SK-N-SH (cell line): ENCODE measurements at regions not wholly inside any gene's neighbourhood (a gene's known extent, or its start where the extent isn't known, plus 50 kb on each side); places are given as distances from the start of the nearest gene placed in this dataset.

ENCODE experiments used
- CTCF ChIA-PET: fragments of 300-600, 350-600 bp; formaldehyde crosslinking; extraction: SDS; loops from one replicate; lab custom pipeline; 2021; lab: Yijun Ruan, JAX
- POLR2A ChIA-PET: fragments of 350-600 bp; sonication (Branson Sonifier 250); formaldehyde crosslinking; extraction: SDS; loops from one replicate; lab custom pipeline; 2020; ENCODE audit warnings: antibody characterized with exemption, inconsistent platforms; lab: Yijun Ruan, JAX
- DNase-seq: peaks from one replicate; pipeline ENCODE4 v3.0.0; 2012
- H2AFZ ChIP-seq: fragments of 200-600 bp; sonication (generic); 2 replicates; pipeline ENCODE4 v1.8.1; 2016; ENCODE audit warnings: antibody characterized with exemption, mild to moderate bottlenecking, low read depth
- H3F3A ChIP-seq: fragments of 200-600 bp; sonication (generic); replicated peaks from 2 replicates; pipeline ENCODE3; 2016; ENCODE audit warnings: antibody characterized with exemption, mild to moderate bottlenecking; ENCODE audit not compliant: insufficient read depth
- H3K27ac ChIP-seq, 2 experiments: fragments of 200-500 bp in 1 of 2; fragments of 200-600 bp in 1 of 2; sonication (Bioruptor generic) in 1 of 2; sonication (generic), shearing (Covaris generic) in 1 of 2; 2 replicates each; pipeline versions ENCODE4 v1.5.1 to v1.6.1; 2014 to 2016; ENCODE audit warnings: low read depth in 2 of 2, inconsistent platforms in 1 of 2, low read length in 1 of 2, mild to moderate bottlenecking in 1 of 2, mixed read lengths in 1 of 2
- H3K27me3 ChIP-seq: fragments of 200-600 bp; sonication (generic), shearing (Covaris generic); 2 replicates; pipeline ENCODE4 v1.6.1; 2016; ENCODE audit warnings: mixed run types; ENCODE audit not compliant: insufficient read depth
- H3K36me3 ChIP-seq, 2 experiments: fragments of 200-500 bp in 1 of 2; fragments of 200-600 bp in 1 of 2; sonication (Bioruptor generic) in 1 of 2; sonication (generic) in 1 of 2; replicated peaks in 1 of 2; 2 replicates each; pipeline versions ENCODE3 to v1.5.1; 2014 to 2016; ENCODE audit warnings: low read length in 1 of 2, mild to moderate bottlenecking in 1 of 2; ENCODE audit not compliant: insufficient read depth in 2 of 2, control insufficient read depth in 1 of 2
- H3K4me1 ChIP-seq, 2 experiments: fragments of 200-500 bp in 1 of 2; fragments of 200-600 bp in 1 of 2; sonication (Bioruptor generic) in 1 of 2; sonication (generic), shearing (Covaris generic) in 1 of 2; 2 replicates each; pipeline versions ENCODE4 v1.5.1 to v1.6.1; 2014 to 2016; ENCODE audit warnings: low read depth in 1 of 2, low read length in 1 of 2, mixed run types in 1 of 2; ENCODE audit not compliant: insufficient read depth in 2 of 2, control insufficient read depth in 1 of 2
- H3K4me2 ChIP-seq: fragments of 200-600 bp; sonication (generic), shearing (Covaris generic); 2 replicates; pipeline ENCODE4 v1.6.1; 2017; ENCODE audit warnings: mixed run types
- H3K4me3 ChIP-seq, 2 experiments: fragments of 200-500 bp in 1 of 2; fragments of 200-600 bp in 1 of 2; sonication (Bioruptor generic) in 1 of 2; sonication (generic), shearing (Covaris generic) in 1 of 2; 2 replicates each; pipeline versions ENCODE4 v1.5.1 to v1.8.1; 2014 to 2016; ENCODE audit warnings: low read depth in 2 of 2, inconsistent platforms in 1 of 2, low read length in 1 of 2, mild to moderate bottlenecking in 1 of 2, mixed read lengths in 1 of 2, moderate library complexity in 1 of 2
- H3K79me2 ChIP-seq: fragments of 200-600 bp; sonication (generic); 2 replicates; pipeline ENCODE4 v1.8.1; 2017; ENCODE audit warnings: mild to moderate bottlenecking; ENCODE audit not compliant: insufficient read depth
- H3K9ac ChIP-seq: fragments of 200-600 bp; sonication (generic); 2 replicates; pipeline ENCODE4 v1.6.1; 2017; ENCODE audit warnings: mixed run types
- H3K9me2 ChIP-seq: fragments of 200-600 bp; sonication (generic); 2 replicates; pipeline ENCODE4 v1.6.1; 2017; ENCODE audit warnings: mixed run types
- H3K9me3 ChIP-seq: fragments of 200-600 bp; sonication (generic); 2 replicates; pipeline ENCODE4 v1.6.1; 2017; ENCODE audit warnings: mixed run types, mild to moderate bottlenecking, moderate library complexity
- H4K20me1 ChIP-seq: fragments of 200-600 bp; sonication (generic); 2 replicates; pipeline ENCODE4 v1.6.1; 2017; ENCODE audit warnings: mild to moderate bottlenecking, mixed run types; ENCODE audit not compliant: insufficient read depth
- CHD2 ChIP-seq: fragments of 150-350 bp; IDR thresholded peaks from 2 replicates; pipeline ENCODE4 v1.6.1; 2018; ENCODE audit warnings: low read length; ENCODE audit not compliant: partially characterized antibody
- EP300 ChIP-seq, 2 experiments: IDR thresholded peaks; 2 replicates each; pipeline versions ENCODE4 v1.4.0 to v1.6.1; 2012; ENCODE audit warnings: borderline replicate concordance in 1 of 2, low read depth in 1 of 2, low read length in 1 of 2
- FOXM1 ChIP-seq: IDR thresholded peaks from 2 replicates; pipeline ENCODE4 v1.4.0; 2012; ENCODE audit warnings: low read depth, mild to moderate bottlenecking
- MEF2A ChIP-seq: IDR thresholded peaks from 2 replicates; pipeline ENCODE4 v1.4.0; 2012; ENCODE audit warnings: low read depth, borderline replicate concordance
- MXI1 ChIP-seq: IDR thresholded peaks from 2 replicates; pipeline ENCODE4 v1.6.1; 2012; ENCODE audit warnings: mild to moderate bottlenecking, low read depth, low read length, improper control_type of control experiment
- NFIC ChIP-seq: IDR thresholded peaks from 2 replicates; pipeline ENCODE4 v1.4.0; 2012; ENCODE audit warnings: borderline replicate concordance
- POLR2AphosphoS5 ChIP-seq: IDR thresholded peaks from 2 replicates; pipeline ENCODE4 v1.6.1; 2012; ENCODE audit warnings: low read depth, low read length
- RCOR1 ChIP-seq: fragments of 150-350 bp; IDR thresholded peaks from 2 replicates; pipeline ENCODE4 v1.6.1; 2017; ENCODE audit warnings: antibody characterized with exemption, low read length
- RXRA ChIP-seq: IDR thresholded peaks from 2 replicates; pipeline ENCODE4 v1.4.0; 2012; ENCODE audit warnings: low read depth, mild to moderate bottlenecking, borderline replicate concordance
- SIN3A ChIP-seq: IDR thresholded peaks from 2 replicates; pipeline ENCODE4 v1.6.1; 2012; ENCODE audit warnings: low read depth, mild to moderate bottlenecking, low read length, moderate library complexity, borderline replicate concordance
- TAF1 ChIP-seq: IDR thresholded peaks from 2 replicates; pipeline ENCODE4 v1.6.1; 2012; ENCODE audit warnings: low read depth, mild to moderate bottlenecking, low read length, moderate library complexity, borderline replicate concordance
- TEAD4 ChIP-seq: IDR thresholded peaks from 2 replicates; pipeline ENCODE4 v1.4.0; 2012; ENCODE audit warnings: mild to moderate bottlenecking, borderline replicate concordance; ENCODE audit not compliant: insufficient read depth
- YY1 ChIP-seq: IDR thresholded peaks from 2 replicates; pipeline ENCODE4 v1.4.0; 2012; ENCODE audit warnings: low read depth, mild to moderate bottlenecking
- WGBS: methylation state at CpG from one replicate; pipeline ENCODE4 v1.1.6; 2017; ENCODE audit warnings: low lambda C conversion rate; 5-methylcytosine and 5-hydroxymethylcytosine counted together
- TF ChIP-seq, protein P1 (sequence below): IDR thresholded peaks from 2 replicates; pipeline ENCODE4; 2012
- TF ChIP-seq, protein P2 (sequence below): IDR thresholded peaks from 2 replicates; pipeline ENCODE4 v1.4.0; 2012; ENCODE audit warnings: low read depth
- TF ChIP-seq, protein P3 (sequence below): fragments of 150-350 bp; IDR thresholded peaks from 2 replicates; pipeline ENCODE4 v1.6.1; 2016; ENCODE audit warnings: mild to moderate bottlenecking, low read depth, low read length

DNA sequence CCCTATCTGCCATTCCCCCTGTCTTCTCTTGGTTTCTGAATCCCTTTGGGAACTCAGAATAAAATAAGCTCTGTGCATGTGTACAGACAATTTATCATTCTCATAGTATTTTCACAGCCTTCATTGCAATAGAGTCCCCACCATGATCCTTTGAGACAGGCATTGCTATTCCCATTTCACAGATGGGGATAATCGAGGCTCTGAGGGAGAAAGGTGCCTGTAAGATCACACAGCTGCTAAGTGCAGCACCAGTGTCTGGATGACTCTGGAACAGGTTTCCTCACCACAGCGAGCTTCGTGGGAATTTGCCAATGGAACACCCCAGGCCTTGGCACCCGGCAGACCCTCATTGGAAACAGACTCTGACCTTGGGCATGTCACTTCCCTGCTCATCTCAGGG lies 293.6 kb downstream of the NSG2 start (continued):
- TF ChIP-seq MEF2A: no peak
- TF ChIP-seq MXI1: no peak
- no peak for TF ChIP-seq EP300 (IDR thresholded peaks at IDR 0.05; ENCODE audit: borderline replicate concordance in 1 of 2, low read depth in 1 of 2, low read length in 1 of 2)
- no peak for TF ChIP-seq NFIC

DNA sequence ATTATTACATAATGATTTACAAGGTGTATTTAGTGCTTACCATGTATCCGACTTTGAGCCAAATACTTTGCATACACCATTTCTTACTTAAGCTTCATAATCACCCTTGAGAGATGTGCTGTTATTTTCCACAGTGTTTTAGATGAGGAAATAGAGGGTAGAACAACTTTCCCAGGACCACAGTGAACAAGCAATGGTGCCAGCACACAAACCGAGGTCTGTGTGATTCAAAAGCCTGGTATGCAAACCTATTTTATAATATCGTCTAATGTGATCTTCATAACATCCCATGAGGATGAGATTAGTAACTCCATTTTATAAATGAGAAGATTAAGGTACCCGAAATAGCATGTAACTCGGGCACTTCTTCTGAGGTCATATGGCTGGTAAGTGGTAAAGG lies 294.7 kb downstream of the NSG2 start:
- H2AFZ ChIP-seq: no peak overlapping the region
- no peak for DNase-seq
- ChIA-PET POLR2A (no interaction called here), CTCF (interaction anchor here (0.8 to 3.2 kb wide), 9 partner anchors 11 to 396 kb away, joined by 3 to 11 read pairs (median 5); no protein-coding TSS in a partner anchor)
- H3K4me2 ChIP-seq: no peak overlapping the region
- H3K36me3 ChIP-seq: no peaks in the 10 kb centered on the region
- no peak overlapping the region for H3K4me3 ChIP-seq
- no peaks in the 10 kb centered on the region for H3K9me3 ChIP-seq
- no peaks in the 10 kb centered on the region for H3K9me2 ChIP-seq
- peaks cover 3% of the 10 kb centered on the region; the same call in 1 of the 2 replicates for H3K79me2 ChIP-seq
- H3K9ac ChIP-seq: no peak overlapping the region
- peaks cover 3% of the 10 kb centered on the region for H3F3A ChIP-seq
- no peaks in the 10 kb centered on the region for H3K27me3 ChIP-seq
- TF ChIP-seq TEAD4 (no peak), CHD2 (no peak), MEF2A (no peak), EP300 (IDR thresholded peaks at IDR 0.05; ENCODE audit: borderline replicate concordance in 1 of 2, low read depth in 1 of 2, low read length in 1 of 2) (no peak), POLR2AphosphoS5 (no peak), TAF1 (no peak), RXRA (no peak), NFIC (no peak), RCOR1 (no peak), FOXM1 (no peak), SIN3A (no peak), YY1 (no peak)
- TF ChIP-seq, protein P1, sequence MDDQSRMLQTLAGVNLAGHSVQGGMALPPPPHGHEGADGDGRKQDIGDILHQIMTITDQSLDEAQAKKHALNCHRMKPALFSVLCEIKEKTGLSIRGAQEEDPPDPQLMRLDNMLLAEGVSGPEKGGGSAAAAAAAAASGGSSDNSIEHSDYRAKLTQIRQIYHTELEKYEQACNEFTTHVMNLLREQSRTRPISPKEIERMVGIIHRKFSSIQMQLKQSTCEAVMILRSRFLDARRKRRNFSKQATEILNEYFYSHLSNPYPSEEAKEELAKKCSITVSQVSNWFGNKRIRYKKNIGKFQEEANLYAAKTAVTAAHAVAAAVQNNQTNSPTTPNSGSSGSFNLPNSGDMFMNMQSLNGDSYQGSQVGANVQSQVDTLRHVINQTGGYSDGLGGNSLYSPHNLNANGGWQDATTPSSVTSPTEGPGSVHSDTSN: no peak
- TF ChIP-seq, protein P2, sequence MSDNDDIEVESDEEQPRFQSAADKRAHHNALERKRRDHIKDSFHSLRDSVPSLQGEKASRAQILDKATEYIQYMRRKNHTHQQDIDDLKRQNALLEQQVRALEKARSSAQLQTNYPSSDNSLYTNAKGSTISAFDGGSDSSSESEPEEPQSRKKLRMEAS: no peak
- TF ChIP-seq, protein P3, sequence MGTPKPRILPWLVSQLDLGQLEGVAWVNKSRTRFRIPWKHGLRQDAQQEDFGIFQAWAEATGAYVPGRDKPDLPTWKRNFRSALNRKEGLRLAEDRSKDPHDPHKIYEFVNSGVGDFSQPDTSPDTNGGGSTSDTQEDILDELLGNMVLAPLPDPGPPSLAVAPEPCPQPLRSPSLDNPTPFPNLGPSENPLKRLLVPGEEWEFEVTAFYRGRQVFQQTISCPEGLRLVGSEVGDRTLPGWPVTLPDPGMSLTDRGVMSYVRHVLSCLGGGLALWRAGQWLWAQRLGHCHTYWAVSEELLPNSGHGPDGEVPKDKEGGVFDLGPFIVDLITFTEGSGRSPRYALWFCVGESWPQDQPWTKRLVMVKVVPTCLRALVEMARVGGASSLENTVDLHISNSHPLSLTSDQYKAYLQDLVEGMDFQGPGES: no peak
- peaks cover 7 to 38% of the 10 kb centered on the region in 2 experiments; a peak in 2 of 4 replicates for H3K4me1 ChIP-seq
- no peaks in the 10 kb centered on the region for H4K20me1 ChIP-seq
- H3K27ac ChIP-seq: peak overlapping the region in 1 of 2 experiments; percentile 59; a peak in 2 of 4 replicates
- WGBS: 45% methylated on average over 5 of the region's 5 CpGs
